SK-N-MC (cell line): ENCODE measurements at regions not wholly inside any gene's neighbourhood (a gene's known extent, or its start where the extent isn't known, plus 50 kb on each side); places are given as distances from the start of the nearest gene placed in this dataset.

Experiments
- EZH2 ChIP-seq: fragments of 200-600 bp; sonication (generic); IDR thresholded peaks from one replicate; pipeline ENCODE4 v1.6.1; 2017; ENCODE audit warnings: antibody characterized with exemption
- FOXP2 ChIP-seq: optimal IDR thresholded peaks from 2 replicates; pipeline ENCODE3; 2011; ENCODE audit warnings: mild to moderate bottlenecking, moderate library complexity; ENCODE audit not compliant: insufficient read depth; ENCODE audit errors: extremely low read length, control extremely low read depth
- POLR2AphosphoS5 ChIP-seq: IDR thresholded peaks from 2 replicates; pipeline ENCODE4 v1.6.1; 2012; ENCODE audit warnings: mild to moderate bottlenecking, low read depth, low read length, borderline replicate concordance

- TF ChIP-seq POLR2AphosphoS5 (no peak), EZH2 (no peak), FOXP2 (no peak)
Observed at GRCh38 chr21:27382404-27382803, 415.5 kb upstream of the ADAMTS5 start.
